GM19025 (cell line): ENCODE measurements at regions not wholly inside any gene's neighbourhood (a gene's known extent, or its start where the extent isn't known, plus 50 kb on each side); places are given as distances from the start of the nearest gene placed in this dataset.
A peak's percentile ranks its signal among the peaks of the same experiment; 100 is the strongest.

Experiments used
- ATAC-seq: cut with Tn5 transposase; IDR thresholded peaks from one replicate; pipeline ENCODE4 v1.9.1; 2021; ENCODE audit warnings: mild to moderate bottlenecking, low read depth, moderate library complexity; ENCODE audit not compliant: unreplicated experiment

- peak; percentile 90 for ATAC-seq
Measured at GRCh38 chr15:47987908-47988532, 132.8 kb upstream of the SLC24A5 start.

- no peak for ATAC-seq
Measured at GRCh38 chr15:47988564-47988963, 132.2 kb upstream of the SLC24A5 start.

- no peak for ATAC-seq
Measured at GRCh38 chr15:47990821-47991220, 130.0 kb upstream of the SLC24A5 start.

- no peak for ATAC-seq
Measured at GRCh38 chr15:47991357-47991756, 129.4 kb upstream of the SLC24A5 start.

GRCh38 chr15:47993051-47993450 is 127.7 kb upstream of the SLC24A5 start:
- no peak for ATAC-seq

- ATAC-seq, result no peak
Measured at GRCh38 chr15:47997195-47998080, 123.4 kb upstream of the SLC24A5 start.

- ATAC-seq, result no peak
Measured at GRCh38 chr15:47998619-47999019, 122.2 kb upstream of the SLC24A5 start.

GRCh38 chr15:48001393-48002039 is 119.3 kb upstream of the SLC24A5 start:
- peak; percentile 84 for ATAC-seq

GRCh38 chr15:48002767-48003166 is 118.0 kb upstream of the SLC24A5 start:
- no peak for ATAC-seq

- ATAC-seq, result no peak
Measured at GRCh38 chr15:48003441-48003840, 117.3 kb upstream of the SLC24A5 start.

GRCh38 chr15:48005077-48005476 is 115.7 kb upstream of the SLC24A5 start:
- ATAC-seq, result no peak

- ATAC-seq, result no peak
Measured at GRCh38 chr15:48006031-48006511, 114.7 kb upstream of the SLC24A5 start.

- ATAC-seq, result no peak
Measured at GRCh38 chr15:48010316-48010715, 110.5 kb upstream of the SLC24A5 start.

- ATAC-seq, result no peak
Measured at GRCh38 chr15:48012191-48012590, 108.6 kb upstream of the SLC24A5 start.

GRCh38 chr15:48016865-48017264 is 103.9 kb upstream of the SLC24A5 start:
- ATAC-seq, result no peak

- no peak for ATAC-seq
Measured at GRCh38 chr15:48017747-48018146, 103.0 kb upstream of the SLC24A5 start.

- no peak for ATAC-seq
Measured at GRCh38 chr15:48020166-48020565, 100.6 kb upstream of the SLC24A5 start.

GRCh38 chr15:48021336-48022086 is 99.3 kb upstream of the SLC24A5 start:
- ATAC-seq, result no peak

GRCh38 chr15:48025118-48025517 is 95.7 kb upstream of the SLC24A5 start:
- ATAC-seq, result no peak

- no peak for ATAC-seq
Measured at GRCh38 chr15:48028712-48029111, 92.1 kb upstream of the SLC24A5 start.

GRCh38 chr15:48029642-48030041 is 91.1 kb upstream of the SLC24A5 start:
- ATAC-seq, result no peak
